GM21576 (cell line): ENCODE measurements at regions not wholly inside any gene's neighbourhood (a gene's known extent, or its start where the extent isn't known, plus 50 kb on each side); places are given as distances from the start of the nearest gene placed in this dataset.

Experiments
- ATAC-seq: cut with Tn5 transposase; IDR thresholded peaks from one replicate; pipeline ENCODE4 v1.9.1; 2021; ENCODE audit warnings: mild to moderate bottlenecking, moderate library complexity; ENCODE audit not compliant: unreplicated experiment

GRCh38 chr13:84923831-84924230, 875.4 kb downstream of the SLITRK6 start:
- ATAC-seq = no peak

- ATAC-seq = no peak
Observed at GRCh38 chr13:84917252-84917878, 881.9 kb downstream of the SLITRK6 start.

GRCh38 chr13:84912720-84913119, 886.5 kb downstream of the SLITRK6 start:
- ATAC-seq = no peak

GRCh38 chr13:84910423-84910822, 888.8 kb downstream of the SLITRK6 start:
- ATAC-seq = no peak

GRCh38 chr13:84903391-84903790, 895.8 kb downstream of the SLITRK6 start:
- no peak for ATAC-seq

- ATAC-seq = no peak
Observed at GRCh38 chr13:84902243-84902642, 897.0 kb downstream of the SLITRK6 start.

- ATAC-seq = no peak
Observed at GRCh38 chr13:84896128-84896527, 903.1 kb downstream of the SLITRK6 start.

GRCh38 chr13:84894749-84895148, 904.5 kb downstream of the SLITRK6 start:
- no peak for ATAC-seq

- no peak for ATAC-seq
Observed at GRCh38 chr13:84885868-84886267, 913.4 kb downstream of the SLITRK6 start.

GRCh38 chr13:84873951-84874350, 925.3 kb downstream of the SLITRK6 start:
- ATAC-seq = no peak

- no peak for ATAC-seq
Observed at GRCh38 chr13:84870190-84870589, 929.0 kb downstream of the SLITRK6 start.

GRCh38 chr13:84867246-84867645, 932.0 kb downstream of the SLITRK6 start:
- ATAC-seq = no peak

GRCh38 chr13:84865783-84866221, 933.4 kb downstream of the SLITRK6 start:
- no peak for ATAC-seq

- ATAC-seq = no peak
Observed at GRCh38 chr13:84864341-84864740, 934.9 kb downstream of the SLITRK6 start.

GRCh38 chr13:84847107-84847506, 952.1 kb downstream of the SLITRK6 start:
- ATAC-seq = no peak

- no peak for ATAC-seq
Observed at GRCh38 chr13:84845907-84846619, 953.2 kb downstream of the SLITRK6 start.

GRCh38 chr13:84844473-84844872, 954.7 kb downstream of the SLITRK6 start:
- ATAC-seq = no peak

GRCh38 chr13:84843368-84843767, 955.9 kb downstream of the SLITRK6 start:
- no peak for ATAC-seq

GRCh38 chr13:84834201-84834600, 951.9 kb upstream of the SLITRK1 start:
- no peak for ATAC-seq

GRCh38 chr13:84831666-84832657, 949.7 kb upstream of the SLITRK1 start:
- ATAC-seq = no peak

GRCh38 chr13:84823528-84823927, 941.3 kb upstream of the SLITRK1 start:
- no peak for ATAC-seq
